DOHH2 (cell line): ENCODE measurements at regions not wholly inside any gene's neighbourhood (a gene's known extent, or its start where the extent isn't known, plus 50 kb on each side); places are given as distances from the start of the nearest gene placed in this dataset.

Experiments
- H3F3A ChIP-seq: fragments of 200-600 bp; sonication (generic), shearing (Covaris generic); 2 replicates; pipeline ENCODE4 v1.6.0; 2016; ENCODE audit warnings: antibody characterized with exemption, mild to moderate bottlenecking; ENCODE audit not compliant: control insufficient read depth, insufficient read depth
- H3K27ac ChIP-seq: fragments of 200-600 bp; sonication (generic); 2 replicates; pipeline ENCODE4 v1.5.1; 2014; ENCODE audit warnings: low read depth, mild to moderate bottlenecking, low read length, moderate library complexity
- H3K27me3 ChIP-seq: fragments of 200-600 bp; sonication (generic); 2 replicates; pipeline ENCODE4 v1.6.1; 2014; ENCODE audit warnings: mild to moderate bottlenecking, low read length, mixed read lengths; ENCODE audit not compliant: control insufficient read depth
- H3K36me3 ChIP-seq: fragments of 200-600 bp; sonication (generic); 2 replicates; pipeline ENCODE4 v1.6.1; 2014; ENCODE audit warnings: mild to moderate bottlenecking, low read length, moderate library complexity, mixed read lengths; ENCODE audit not compliant: control insufficient read depth
- H3K4me1 ChIP-seq: fragments of 200-600 bp; sonication (generic); 2 replicates; pipeline ENCODE4 v1.6.1; 2014; ENCODE audit warnings: mild to moderate bottlenecking, low read length, mixed read lengths; ENCODE audit not compliant: control insufficient read depth
- H3K4me2 ChIP-seq: fragments of 200-600 bp; sonication (generic); 2 replicates; pipeline ENCODE4 v1.6.0; 2014; ENCODE audit warnings: mild to moderate bottlenecking, low read length, moderate library complexity
- H3K4me3 ChIP-seq: fragments of 200-600 bp; sonication (generic); 2 replicates; pipeline ENCODE4 v1.5.1; 2014; ENCODE audit warnings: mild to moderate bottlenecking, low read length, mixed read lengths
- H3K79me2 ChIP-seq: fragments of 200-600 bp; sonication (generic); 2 replicates; pipeline ENCODE4 v1.6.1; 2014; ENCODE audit warnings: mild to moderate bottlenecking, low read length, mixed read lengths; ENCODE audit not compliant: control insufficient read depth
- H3K9me2 ChIP-seq: fragments of 200-600 bp; sonication (generic); replicated peaks from 2 replicates; pipeline ENCODE4 v1.6.1; 2014; ENCODE audit warnings: mild to moderate bottlenecking, low read length, mixed read lengths; ENCODE audit not compliant: control insufficient read depth
- H3K9me3 ChIP-seq: fragments of 200-600 bp; sonication (generic); 2 replicates; pipeline ENCODE4 v1.6.1; 2014; ENCODE audit warnings: antibody characterized with exemption, low read length, mixed read lengths; ENCODE audit not compliant: control insufficient read depth, insufficient read depth
- H4K20me1 ChIP-seq: fragments of 200-600 bp; sonication (generic); 2 replicates; pipeline ENCODE4 v1.6.0; 2014; ENCODE audit warnings: low read depth, mild to moderate bottlenecking, antibody characterized with exemption, low read length, moderate library complexity; ENCODE audit not compliant: control insufficient read depth, insufficient read depth
- CTCF ChIP-seq: fragments of 200-600 bp; sonication (generic); IDR thresholded peaks from one replicate; pipeline ENCODE4 v1.5.1; 2014; ENCODE audit warnings: antibody characterized with exemption, mild to moderate bottlenecking, low read depth, low read length; ENCODE audit not compliant: poor library complexity, severe bottlenecking
- EZH2phosphoT487 ChIP-seq: fragments of 200-600 bp; sonication (generic); IDR thresholded peaks from 2 replicates; pipeline ENCODE4 v1.6.1; 2017; ENCODE audit warnings: borderline replicate concordance, mild to moderate bottlenecking, antibody characterized with exemption, low read length, moderate library complexity, mixed read lengths

- Histone ChIP-seq H3K79me2 (no peaks in the 10 kb centered on the region), H3K4me3 (no peak overlapping the region), H3K9me3 (no peaks in the 10 kb centered on the region), H3K27ac (no peak overlapping the region), H3K4me1 (peaks cover 15% of the 10 kb centered on the region), H3K27me3 (0 out of 2 replicates have a peak, but pooled peaks cover 5% of the 10 kb centered on the region), H3K9me2 (no peaks in the 10 kb centered on the region), H3F3A (no peaks in the 10 kb centered on the region), H3K4me2 (no peak overlapping the region), H4K20me1 (no peaks in the 10 kb centered on the region), H3K36me3 (no peaks in the 10 kb centered on the region)
- no peak for TF ChIP-seq CTCF
- TF ChIP-seq EZH2phosphoT487: no peak
These were observed 86.8 kb upstream of the SMNDC1 start for GRCh38 chr10:110391541-110391940.

- H3K36me3 ChIP-seq: no peaks in the 10 kb centered on the region
- no peak for TF ChIP-seq EZH2phosphoT487
- H3K9me3 ChIP-seq: no peaks in the 10 kb centered on the region
- peaks cover 15% of the 10 kb centered on the region for H3K4me1 ChIP-seq
- no peaks in the 10 kb centered on the region for H3K9me2 ChIP-seq
- H3K27ac ChIP-seq: no peak overlapping the region
- 0 out of 2 replicates have a peak, but pooled peaks cover 5% of the 10 kb centered on the region for H3K27me3 ChIP-seq
- no peak overlapping the region for H3K4me3 ChIP-seq
- no peaks in the 10 kb centered on the region for H4K20me1 ChIP-seq
- H3F3A ChIP-seq: no peaks in the 10 kb centered on the region
- no peaks in the 10 kb centered on the region for H3K79me2 ChIP-seq
- no peak overlapping the region for H3K4me2 ChIP-seq
These were observed 87.4 kb upstream of the SMNDC1 start for GRCh38 chr10:110392121-110392520.

GRCh38 chr10:110392868-110393740, 88.4 kb upstream of the SMNDC1 start:
- Histone ChIP-seq H4K20me1 (no peaks in the 10 kb centered on the region), H3K36me3 (no peaks in the 10 kb centered on the region), H3F3A (no peaks in the 10 kb centered on the region), H3K9me3 (no peaks in the 10 kb centered on the region), H3K4me2 (no peak overlapping the region), H3K27me3 (0 out of 2 replicates have a peak, but pooled peaks cover 2% of the 10 kb centered on the region), H3K9me2 (no peaks in the 10 kb centered on the region), H3K4me1 (peaks cover 11% of the 10 kb centered on the region), H3K27ac (no peak overlapping the region), H3K79me2 (no peaks in the 10 kb centered on the region), H3K4me3 (no peak overlapping the region)
- no peak for TF ChIP-seq CTCF
- TF ChIP-seq EZH2phosphoT487: no peak

- no peaks in the 10 kb centered on the region for H3K9me2 ChIP-seq
- no peak overlapping the region for H3K4me3 ChIP-seq
- TF ChIP-seq CTCF: no peak
- TF ChIP-seq EZH2phosphoT487: no peak
- no peaks in the 10 kb centered on the region for H3K36me3 ChIP-seq
- H3K79me2 ChIP-seq: no peaks in the 10 kb centered on the region
- 0 out of 2 replicates have a peak, but pooled peaks cover 2% of the 10 kb centered on the region for H3K27me3 ChIP-seq
- no peaks in the 10 kb centered on the region for H4K20me1 ChIP-seq
- H3K4me1 ChIP-seq: peaks cover 7% of the 10 kb centered on the region; the same call in 1 of the 2 replicates
- H3F3A ChIP-seq: no peaks in the 10 kb centered on the region
- no peak overlapping the region for H3K27ac ChIP-seq
- H3K9me3 ChIP-seq: no peaks in the 10 kb centered on the region
- no peak overlapping the region for H3K4me2 ChIP-seq
These were observed 89.1 kb upstream of the SMNDC1 start for GRCh38 chr10:110393866-110394265.
